Activated CD8-positive, alpha-beta memory T cell treated with anti-CD3 and anti-CD28 coated beads, Interleukin-2, amount 50 U/mL, for 24 hours (primary cell): ENCODE measurements at regions not wholly inside any gene's neighbourhood (a gene's known extent, or its start where the extent isn't known, plus 50 kb on each side); places are given as distances from the start of the nearest gene placed in this dataset.

Experiments used
- DNase-seq: peaks from one replicate; pipeline ENCODE4 v3.0.0-alpha.2; 2020; ENCODE audit errors: extremely low read depth

DNA sequence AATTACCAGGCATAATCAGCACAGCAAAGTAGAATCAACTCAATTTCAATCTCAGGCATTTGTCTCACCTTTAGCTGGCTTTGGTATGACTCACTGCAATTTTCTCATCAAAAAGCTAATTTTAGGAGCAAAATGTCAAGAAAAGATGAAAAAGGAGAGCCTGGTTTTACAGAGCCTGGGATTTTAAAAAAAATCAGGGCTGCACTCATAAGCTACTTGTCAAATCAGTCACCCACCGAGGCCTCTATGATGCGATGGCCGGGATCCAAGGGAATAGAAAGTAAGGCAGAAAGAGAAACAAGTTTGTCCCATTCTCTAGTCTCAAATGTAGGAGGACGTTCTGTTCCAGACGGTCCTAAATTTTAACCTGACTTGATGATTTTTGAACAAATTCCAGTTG lies 170.9 kb downstream of the SOCS6 start:
- DNase-seq: no peak

DNA sequence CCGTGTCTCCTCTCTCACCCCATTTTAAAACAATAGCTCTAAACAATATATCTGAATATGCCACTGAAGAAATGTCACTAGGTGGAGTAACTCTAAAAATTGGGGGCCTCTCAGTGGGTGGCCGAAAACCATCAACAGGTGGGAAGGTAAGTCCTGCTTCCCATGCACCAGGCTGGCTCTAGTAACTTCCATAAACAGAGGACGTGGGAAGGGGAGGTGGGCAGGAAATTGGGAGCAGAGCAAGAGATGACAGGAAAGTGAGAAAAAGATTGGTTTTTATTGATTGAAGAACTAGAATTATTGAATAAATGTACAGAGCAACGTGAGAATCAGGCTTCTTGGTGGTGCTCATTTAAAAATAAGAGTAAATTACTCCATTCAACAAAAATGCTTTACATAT lies 170.4 kb downstream of the SOCS6 start:
- no peak for DNase-seq

DNA sequence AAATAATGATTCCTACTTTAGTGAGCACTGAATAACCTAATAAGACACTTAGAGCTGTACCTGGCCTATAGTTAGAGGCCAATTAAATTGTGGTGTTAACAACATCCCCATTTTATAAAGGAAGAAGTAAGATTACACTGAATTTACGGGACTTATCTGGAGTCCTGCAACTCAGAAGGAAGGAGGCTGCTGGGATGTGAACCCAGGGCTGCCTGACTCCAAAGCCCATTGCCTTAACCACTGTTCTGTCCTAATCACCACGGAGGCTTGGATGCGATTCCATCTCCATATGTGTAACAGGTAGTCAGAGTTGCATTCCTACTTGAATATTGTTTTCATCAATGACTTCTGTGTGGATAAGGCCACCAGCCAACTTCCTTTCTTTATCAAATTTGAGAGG lies 168.9 kb downstream of the SOCS6 start:
- DNase-seq: no peak

DNA sequence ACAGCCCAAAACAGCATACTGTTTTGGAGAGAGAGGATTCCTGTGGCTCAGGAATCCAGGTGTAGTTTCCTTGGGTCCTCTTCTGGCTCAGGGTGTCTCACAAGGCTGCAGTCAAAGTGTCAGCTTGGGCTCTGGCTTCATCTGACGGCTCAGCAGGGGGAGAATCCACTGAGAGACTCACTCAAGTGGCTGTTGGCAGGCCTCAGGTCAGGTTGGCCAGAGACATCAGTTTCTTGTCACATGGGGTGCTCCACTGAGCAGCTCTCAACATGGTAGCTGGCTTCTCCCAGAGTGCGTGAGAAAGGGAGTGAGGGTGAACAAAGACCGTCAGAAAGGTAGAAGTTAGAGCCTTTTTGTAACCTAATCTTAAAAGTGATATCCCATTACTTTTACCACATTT lies 168.4 kb downstream of the SOCS6 start:
- no peak for DNase-seq

DNA sequence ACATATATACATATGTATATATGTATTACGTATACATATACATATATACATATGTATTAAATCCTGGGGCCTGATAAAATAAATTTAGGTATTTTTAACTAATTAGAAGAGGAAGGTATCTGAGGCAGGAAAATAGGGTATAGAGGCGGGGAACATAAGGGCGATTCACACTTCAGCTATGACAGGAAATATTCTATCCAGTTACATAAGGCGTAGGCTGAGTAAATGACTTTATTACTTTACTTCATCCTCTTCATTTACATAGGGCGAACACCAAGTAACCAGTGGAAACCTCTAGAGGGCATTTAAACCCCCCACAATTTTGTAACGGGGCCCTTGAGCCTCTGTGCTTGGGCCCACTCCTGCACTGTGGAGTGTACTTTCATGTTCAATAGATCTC lies 167.5 kb downstream of the SOCS6 start:
- DNase-seq: no peak

DNA sequence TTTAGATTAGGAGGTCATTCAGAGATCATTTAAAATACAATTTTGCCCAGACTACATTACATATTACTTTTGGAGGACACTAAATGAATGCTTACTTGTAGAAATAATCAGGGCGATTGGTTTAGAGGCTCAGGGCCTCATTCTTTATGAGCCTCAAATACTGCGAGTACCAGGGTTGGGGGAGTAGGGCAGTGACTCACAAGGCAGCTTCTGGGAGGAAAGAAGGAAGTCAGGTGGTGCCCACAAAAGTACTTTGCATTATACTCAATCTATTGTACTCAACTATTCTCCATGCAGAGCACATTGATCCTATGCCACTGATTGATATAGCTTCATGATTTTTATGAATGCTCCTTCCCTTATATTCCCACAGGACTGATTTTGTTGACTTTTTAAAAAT lies 166.9 kb downstream of the SOCS6 start:
- DNase-seq: no peak

DNA sequence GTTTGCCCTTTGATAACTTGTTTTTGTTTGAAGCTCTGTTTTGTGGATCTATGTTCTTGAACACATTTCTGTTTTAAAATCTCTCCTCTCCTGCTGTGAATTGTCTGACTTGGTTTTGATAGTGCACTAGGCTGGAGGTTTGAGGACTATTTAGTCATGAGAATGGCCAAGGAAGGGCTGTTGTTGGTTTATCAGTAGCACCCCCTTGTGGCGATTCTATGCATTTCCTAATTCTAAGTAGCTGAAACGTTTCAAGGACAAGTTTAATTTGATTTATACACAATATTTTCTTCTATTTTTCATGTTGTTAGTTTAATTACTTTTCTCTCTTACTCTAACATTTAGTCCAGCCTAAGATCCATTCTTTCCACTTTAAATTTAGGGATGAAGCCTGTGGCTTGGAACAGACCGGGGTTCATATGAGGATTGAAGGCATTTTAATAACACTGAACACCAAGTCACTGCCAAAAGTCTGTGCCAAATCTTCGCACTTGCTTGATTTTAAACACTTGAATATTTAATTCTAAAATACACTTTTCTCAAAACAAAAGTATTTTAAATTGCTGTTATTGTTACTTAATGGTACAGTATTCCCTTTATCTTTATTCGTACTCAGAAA lies 166.0 kb downstream of the SOCS6 start:
- DNase-seq: no peak

DNA sequence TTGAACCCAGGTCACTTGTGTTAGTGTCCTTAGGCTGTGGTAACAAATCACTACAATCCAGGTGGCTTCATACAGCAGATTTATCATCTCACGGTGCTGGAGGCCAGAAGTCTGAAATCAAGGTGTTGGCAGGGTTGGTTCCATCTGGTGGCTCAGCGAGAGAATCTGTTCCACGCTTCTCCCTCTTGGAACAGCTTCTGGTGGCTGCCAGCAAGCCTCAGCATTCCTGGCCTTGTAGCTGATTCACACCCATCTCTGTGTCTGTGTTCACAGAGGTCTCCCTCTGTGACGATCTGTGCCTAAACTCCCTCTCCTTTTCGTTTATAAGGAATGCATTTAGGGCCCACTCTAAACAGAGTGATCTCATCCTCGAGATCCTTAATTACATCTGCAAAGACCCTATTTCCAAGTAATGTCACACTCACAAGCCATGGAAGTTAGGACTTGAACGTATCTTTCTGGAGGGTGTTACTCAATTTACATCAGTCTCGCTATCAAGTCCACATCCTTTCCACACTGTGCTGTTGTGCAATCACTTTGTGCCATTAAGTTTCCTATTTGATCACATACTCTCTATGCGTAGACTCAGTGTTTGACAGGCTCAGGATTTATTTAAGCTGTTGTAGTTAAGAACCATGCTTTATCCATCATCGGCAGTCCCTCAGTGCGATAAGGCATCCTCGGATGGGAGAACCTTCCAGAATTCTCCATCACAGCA lies 164.4 kb downstream of the SOCS6 start:
- no peak for DNase-seq

DNA sequence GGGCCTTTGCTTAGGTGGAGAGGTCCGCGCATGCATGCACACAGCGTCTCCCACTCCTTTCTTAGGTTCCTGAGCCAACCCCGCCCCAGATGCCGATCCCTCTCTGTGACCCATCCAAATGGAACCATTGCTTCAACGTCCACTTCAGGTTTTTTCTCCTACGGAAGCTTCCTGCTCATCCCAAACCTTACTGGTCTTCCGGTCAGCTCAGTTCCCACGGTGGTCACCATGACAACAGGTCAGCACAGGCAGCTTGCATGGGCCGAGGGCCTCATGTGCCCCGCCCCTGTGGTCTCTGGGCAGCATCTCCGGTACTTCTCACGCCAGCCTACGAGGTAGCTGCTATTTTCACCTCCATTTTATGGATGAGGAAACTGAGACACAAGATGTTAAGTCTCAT lies 163.7 kb downstream of the SOCS6 start:
- DNase-seq: no peak

DNA sequence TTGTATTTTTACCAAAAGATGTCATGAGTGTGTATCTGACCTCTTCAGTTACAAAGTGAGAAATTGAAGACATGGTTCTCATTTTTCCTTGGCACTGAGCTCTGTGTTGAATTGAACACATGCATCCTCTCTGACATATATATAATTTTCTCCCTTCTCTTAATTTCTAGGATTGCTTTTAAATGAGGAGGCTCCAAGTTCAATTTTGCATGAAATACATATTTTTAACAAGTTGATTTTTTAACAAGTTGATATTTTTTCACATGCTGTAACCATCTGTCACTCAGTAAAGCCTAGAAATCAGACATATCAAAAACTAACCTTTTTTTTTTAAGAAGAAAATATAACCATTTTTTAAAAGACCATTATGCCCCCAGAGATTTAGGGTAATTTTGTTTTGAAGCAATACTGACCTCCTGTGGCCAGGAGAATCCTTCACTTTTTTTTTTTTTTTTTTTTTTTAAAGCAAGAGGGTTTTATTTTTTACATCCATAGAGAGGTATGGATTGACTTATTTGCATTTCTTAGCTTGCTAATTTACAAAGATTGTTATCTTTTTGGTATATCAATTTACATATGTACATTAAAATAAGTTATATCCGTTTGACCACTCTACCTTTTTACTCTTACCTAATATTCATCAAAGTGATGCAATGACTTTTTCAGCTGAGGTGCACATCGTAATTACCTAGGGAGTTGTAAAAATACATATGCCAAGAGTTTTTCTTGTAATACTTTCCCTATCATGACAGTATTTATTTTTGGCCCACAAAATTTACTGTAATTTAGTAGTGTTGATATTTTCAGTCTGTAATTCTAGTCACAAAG lies 161.8 kb downstream of the SOCS6 start:
- no peak for DNase-seq

DNA sequence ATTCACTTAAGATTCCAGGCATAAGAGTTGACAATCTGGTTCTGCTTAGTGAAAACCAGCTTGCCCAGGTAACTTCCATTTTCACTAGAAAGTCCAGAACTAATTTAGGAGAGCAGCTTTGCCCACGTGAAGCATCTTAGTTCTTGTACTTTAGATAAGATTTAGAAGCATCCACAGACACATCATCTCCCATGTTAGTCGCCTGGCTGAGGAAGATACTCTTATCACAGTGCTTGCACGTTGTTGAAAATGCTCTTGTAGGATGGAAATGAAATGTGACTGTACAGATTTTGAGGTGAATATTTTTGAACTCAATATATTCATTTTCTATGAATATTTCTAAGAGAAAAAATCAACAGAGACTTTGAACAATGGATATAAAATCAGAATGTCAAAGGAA lies 159.7 kb downstream of the SOCS6 start:
- DNase-seq: no peak

DNA sequence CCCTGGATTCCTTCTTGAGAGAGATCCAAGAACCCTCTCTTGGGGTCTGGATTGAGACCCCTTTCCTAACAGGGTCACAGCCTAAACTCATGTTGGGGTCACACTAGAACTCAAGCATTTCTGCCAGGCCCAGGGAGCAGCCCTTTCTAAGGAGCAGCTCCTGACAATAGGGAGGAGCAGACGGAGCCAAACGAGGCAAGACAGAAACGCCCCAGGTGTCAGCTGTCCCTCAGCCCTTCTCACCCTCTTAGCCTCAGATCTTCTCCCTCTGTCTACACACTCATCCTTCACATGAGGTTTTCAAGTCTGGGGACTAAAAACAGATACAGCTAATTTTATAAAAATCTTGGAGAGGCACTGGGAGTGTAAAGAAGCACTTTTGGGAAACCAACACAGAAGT lies 157.2 kb downstream of the SOCS6 start:
- no peak for DNase-seq

DNA sequence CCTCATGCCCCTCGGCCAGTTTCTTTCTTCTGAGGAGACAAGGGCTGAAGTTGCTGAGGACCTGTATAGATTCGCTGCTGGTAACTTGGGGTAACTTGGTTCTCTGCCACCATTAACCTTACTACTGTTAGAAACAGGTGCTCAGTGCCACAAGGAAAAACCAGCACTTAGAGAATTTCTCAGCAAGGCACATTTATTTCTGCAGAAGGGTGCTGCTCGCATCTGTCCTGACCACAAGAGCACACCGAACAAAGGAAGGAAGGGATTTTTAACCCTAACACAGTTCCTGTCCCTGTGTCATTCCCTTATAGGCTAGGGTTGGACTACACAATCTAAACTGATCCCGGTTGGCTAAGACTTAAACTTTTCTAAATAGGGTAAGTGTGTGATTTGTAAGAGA lies 154.1 kb downstream of the SOCS6 start:
- no peak for DNase-seq

DNA sequence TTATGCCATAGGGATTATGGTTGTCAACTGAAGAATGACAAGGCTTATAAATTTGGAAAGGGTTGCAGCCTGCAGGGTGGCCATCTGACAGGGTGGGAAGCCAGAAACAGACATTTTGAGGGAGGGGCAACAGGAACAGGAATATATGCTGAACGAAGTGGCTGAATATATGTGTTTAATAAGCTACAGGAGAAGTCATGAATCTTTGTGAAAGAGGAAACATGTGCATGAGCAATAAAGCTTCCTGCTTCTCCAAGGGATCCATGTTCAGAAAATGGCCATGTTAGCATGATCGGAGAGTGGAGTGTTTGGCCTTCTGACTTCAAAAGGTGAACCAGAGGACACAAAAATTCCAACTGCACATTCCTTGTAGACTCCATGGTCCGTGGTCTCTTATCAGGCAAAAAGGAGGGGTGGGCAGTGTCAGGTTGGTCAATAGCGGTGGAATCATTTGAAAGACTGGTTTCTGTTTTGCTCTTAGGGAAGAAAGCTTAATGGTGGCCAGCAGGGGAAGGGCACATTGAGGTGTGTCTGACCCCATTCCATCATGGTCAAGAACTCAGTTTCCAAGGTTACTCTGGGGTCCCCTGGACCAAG lies 144.1 kb downstream of the SOCS6 start:
- DNase-seq: no peak

DNA sequence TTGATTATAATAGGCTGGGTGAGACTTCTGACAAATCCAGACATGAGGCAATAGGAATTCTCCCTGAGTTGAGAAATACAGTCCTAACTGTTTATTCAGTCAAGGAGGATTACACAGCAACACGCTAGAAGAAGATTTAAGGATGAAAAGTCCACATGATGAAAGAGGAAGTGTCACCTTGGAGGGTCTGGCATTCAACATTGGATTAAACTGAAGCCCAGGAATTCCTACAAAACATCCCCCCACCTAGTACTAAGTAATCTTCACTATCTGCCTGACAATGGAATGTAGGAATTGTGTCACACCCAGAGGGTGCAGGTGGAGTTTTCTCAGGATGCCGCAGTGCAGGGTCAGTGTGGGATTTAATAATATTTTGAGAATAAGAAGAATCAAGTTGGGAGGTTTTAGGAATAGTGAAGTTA lies 142.4 kb downstream of the SOCS6 start:
- no peak for DNase-seq

DNA sequence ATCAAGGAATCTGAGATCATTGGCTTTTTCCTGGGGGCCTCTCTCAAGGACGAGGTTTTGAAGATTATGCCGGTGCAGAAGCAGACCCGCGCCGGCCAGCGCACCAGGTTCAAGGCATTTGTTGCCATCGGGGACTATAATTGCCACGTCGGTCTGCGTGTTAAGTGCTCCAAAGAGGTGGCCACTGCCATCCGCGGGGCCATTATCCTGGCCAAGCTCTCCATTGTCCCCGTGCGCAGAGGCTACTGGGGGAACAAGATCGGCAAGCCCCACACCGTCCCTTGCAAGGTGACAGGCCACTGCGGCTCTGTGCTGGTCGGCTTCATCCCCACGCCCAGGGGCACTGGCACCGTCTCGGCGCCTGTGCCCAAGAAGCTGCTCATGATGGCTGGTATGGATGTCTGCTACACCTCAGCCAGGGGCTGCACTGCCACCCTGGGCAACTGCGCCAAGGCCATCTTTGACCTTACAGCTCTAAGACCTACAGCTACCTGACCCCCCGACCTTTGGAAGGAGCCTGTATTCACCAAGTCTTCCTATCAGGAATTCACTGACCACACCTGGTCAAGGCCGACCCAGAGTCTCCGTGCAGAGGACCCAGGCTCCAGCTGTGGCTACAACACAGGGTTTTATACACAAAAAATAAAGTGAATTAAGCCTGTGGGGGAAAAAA lies 141.8 kb downstream of the SOCS6 start:
- DNase-seq: no peak

DNA sequence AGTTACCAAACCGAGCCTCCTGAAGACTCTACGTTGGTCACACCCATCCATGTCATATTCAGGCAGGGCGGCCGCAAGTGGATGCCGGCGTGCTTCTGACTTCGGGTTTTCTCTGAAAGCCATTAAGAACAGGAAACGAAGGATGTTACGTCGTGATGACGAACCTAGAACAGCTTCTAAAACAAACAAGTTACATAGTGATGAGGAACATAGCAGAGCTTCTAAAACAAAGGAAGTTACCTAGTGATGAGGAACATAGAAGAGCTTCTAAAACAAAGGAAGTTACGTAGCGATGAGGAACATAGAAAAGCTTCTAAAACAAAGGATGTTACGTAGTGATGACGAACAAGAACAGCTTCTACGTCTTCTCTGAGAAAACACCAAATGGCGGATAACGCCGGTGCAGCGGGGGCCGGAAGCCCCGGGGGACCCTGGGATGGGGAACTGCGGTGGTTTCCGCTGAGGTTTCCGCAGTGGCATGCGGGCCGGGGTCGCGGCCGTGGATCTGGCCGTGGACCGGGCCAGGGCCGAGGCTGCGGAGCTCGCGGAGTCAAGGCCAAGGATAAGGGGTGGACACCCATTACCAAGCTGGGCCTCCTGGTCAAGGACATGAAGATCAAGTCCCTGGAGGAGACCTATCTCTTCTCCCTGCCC lies 141.1 kb downstream of the SOCS6 start:
- no peak for DNase-seq

DNA sequence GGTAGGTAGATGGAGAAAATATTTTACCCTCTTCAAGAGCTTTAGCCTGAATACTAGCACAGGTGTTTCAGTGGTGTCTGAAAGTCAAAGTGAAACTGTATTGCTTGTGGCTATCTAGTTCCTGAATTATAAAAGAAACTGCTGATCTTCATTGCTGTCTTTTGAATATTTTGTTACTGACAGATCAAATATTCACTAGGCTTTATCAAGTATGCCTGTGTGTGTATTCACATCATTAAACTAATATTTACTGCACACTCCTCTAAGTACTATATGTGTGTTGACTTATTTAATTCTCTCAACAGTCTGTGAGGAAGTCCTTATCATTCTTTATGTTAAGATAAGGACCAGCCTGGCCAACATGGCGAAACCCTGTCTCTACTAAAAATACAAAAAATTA lies 139.6 kb downstream of the SOCS6 start:
- DNase-seq: no peak

DNA sequence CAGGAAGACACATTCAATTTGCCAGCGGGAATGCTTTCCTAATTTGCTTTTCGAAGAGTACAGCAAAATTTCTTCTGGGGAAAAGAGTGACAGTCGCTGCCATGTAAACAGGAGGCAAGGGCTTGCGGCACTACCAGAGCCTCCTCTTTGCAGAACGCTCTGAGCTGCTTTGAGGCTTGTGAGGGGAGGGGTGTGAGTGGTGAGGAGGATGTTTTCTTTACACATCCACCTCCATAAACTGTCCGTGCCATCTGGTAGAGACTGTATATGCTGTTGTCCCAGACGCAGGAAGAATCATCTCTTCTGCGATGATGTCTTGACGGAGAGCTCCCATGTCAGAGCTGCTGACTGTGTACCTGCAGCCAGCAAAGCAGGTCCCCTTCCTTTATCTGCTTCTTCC lies 138.0 kb downstream of the SOCS6 start:
- DNase-seq: no peak

DNA sequence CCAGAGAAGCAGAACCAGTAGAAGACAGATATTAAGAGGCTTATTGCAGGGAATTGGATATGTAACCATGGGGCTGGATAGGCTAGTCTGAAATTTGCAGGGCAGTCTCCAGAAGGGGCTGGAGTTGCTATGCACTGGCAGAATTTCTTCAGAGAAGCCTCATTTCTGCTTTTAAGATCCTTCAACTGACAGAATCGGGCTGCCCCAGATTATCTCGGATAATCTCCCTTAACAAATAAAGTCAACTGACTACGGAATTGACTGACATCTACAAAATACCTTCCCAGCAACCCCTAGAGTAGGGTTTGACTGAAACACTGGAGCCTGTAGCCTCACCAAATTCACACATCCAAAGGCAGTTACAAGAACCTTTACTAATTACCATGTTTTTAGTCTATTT lies 136.4 kb downstream of the SOCS6 start:
- DNase-seq: no peak

DNA sequence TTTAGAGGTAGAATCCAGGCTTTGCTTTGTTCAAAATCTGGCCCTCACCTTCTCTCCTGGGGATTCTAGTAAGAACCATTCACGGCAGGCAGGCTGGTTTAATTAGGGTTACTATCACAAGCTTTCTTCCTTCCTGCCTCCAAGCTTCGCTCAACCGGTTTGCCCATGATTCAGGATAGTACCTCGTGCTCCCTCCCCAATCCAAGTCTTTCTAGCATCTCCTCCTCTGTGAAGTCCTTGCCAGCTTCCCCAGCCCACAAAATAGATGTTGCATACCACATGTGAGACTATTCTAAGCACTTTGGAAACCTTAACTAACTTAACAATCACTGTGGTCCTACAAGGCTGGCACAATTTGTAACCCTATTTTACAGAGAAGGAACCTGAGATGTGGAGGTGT lies 135.1 kb downstream of the SOCS6 start:
- DNase-seq: no peak

DNA sequence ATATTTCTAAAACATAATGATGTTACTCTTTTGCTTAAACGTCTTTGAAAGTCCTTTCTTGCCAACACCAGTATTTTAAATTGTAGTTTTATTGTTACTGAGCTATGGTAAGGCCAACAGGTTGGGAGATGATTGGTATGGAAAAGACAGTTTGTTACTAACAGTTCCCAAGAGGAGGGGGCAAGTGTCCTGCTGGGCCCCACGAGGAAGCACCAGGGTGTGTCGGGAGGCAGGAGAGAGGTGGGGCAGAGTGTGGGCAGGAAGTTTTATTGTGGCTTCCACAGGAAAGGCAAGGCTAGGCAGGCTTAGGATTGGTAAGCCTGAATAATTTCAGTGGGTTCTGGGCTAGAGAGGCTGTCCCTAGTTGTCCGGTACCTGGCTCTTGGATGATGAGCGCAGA lies 134.3 kb downstream of the SOCS6 start:
- no peak for DNase-seq
